Epithelial cell of proximal tubule (primary cell): ENCODE measurements at regions not wholly inside any gene's neighbourhood (a gene's known extent, or its start where the extent isn't known, plus 50 kb on each side); places are given as distances from the start of the nearest gene placed in this dataset.

Source experiments
- DNase-seq: peaks from one replicate; pipeline ENCODE4 v3.0.0-alpha.2; 2011; ENCODE audit warnings: low read depth
- H3K4me3 ChIP-seq: 2 replicates; pipeline ENCODE4 v1.5.1; 2011; ENCODE audit warnings: low read depth, mild to moderate bottlenecking, low read length
- TF ChIP-seq, protein P1 (sequence below): conservative IDR thresholded peaks from 2 replicates; pipeline ENCODE4 v1.5.1; 2012; ENCODE audit warnings: low read depth, mild to moderate bottlenecking, low read length

DNA sequence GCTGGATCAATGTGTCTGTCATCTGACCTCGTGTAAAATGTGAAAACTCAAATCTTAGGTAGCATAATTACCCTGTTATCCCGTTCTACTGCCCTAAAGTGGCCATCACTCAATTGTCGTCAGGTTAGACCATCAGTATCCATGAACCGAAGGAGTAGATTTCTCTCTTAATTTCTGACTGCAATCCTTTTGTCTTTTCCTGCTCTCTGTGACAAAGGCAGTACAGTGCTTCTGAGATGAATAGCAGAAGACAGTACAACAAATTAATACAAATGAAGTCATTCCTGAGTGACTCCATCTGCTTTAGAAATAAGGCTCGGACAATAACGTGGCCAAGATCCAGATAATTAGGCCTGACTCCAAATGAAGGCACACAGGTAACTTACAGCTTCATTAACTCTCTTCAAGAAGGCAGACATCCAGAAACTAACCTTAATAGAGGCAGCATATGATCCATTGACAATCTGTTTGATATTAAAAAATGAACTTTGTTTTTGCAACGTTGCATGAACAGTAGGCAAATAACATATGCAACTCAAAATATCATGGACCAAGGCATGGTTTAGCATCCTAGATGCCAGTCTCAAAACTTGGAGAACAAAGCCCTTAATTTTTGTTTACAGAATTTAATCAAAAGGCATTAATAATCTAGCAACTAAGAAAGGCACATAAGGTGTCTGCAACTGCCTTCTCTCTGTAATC lies 96.7 kb upstream of the CDH20 start:
- no peak overlapping the region for H3K4me3 ChIP-seq
- TF ChIP-seq, protein P1, sequence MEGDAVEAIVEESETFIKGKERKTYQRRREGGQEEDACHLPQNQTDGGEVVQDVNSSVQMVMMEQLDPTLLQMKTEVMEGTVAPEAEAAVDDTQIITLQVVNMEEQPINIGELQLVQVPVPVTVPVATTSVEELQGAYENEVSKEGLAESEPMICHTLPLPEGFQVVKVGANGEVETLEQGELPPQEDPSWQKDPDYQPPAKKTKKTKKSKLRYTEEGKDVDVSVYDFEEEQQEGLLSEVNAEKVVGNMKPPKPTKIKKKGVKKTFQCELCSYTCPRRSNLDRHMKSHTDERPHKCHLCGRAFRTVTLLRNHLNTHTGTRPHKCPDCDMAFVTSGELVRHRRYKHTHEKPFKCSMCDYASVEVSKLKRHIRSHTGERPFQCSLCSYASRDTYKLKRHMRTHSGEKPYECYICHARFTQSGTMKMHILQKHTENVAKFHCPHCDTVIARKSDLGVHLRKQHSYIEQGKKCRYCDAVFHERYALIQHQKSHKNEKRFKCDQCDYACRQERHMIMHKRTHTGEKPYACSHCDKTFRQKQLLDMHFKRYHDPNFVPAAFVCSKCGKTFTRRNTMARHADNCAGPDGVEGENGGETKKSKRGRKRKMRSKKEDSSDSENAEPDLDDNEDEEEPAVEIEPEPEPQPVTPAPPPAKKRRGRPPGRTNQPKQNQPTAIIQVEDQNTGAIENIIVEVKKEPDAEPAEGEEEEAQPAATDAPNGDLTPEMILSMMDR = no peak
- no peak for DNase-seq

DNA sequence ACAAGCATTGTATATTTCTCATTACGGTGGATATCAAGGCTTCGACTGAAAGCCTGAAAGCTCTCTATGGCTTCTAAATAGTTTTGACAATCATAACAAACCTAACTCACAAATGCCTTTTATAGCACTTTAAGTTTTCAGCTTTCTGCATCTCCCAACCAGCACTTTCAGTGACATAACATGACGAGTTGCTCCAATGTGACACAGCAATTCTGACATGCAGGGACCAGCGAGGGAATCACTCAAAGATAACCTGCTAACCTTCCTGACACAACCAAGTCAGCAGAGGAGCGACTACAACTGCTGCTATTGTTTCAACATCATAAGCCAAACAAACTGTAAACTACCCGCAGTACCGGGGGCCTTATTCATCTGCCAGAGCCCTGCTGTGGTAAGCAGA lies 95.7 kb upstream of the CDH20 start:
- H3K4me3 ChIP-seq = no peak overlapping the region
- TF ChIP-seq, protein P1 = no peak
- DNase-seq = no peak

DNA sequence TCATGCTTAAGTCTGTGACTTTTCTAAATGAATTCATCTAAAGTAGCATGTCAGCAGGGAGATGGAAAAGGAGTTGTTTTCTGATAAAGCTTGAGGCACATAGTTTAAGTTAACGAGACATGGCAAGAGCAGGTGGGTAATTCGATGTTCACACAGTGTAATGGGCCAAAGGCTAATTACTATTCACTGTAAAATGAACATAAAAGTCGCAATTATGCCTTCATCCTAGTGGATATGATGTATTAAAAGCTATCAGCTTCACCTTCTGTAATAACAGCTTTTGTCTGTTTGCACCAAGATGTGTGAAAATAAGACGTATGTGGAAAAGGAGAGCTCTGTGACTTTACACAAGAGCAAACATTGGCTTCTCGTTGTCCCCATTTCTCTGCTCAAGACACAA lies 94.2 kb upstream of the CDH20 start:
- DNase-seq = no peak
- H3K4me3 ChIP-seq = no peak overlapping the region
- TF ChIP-seq, protein P1 = no peak

DNA sequence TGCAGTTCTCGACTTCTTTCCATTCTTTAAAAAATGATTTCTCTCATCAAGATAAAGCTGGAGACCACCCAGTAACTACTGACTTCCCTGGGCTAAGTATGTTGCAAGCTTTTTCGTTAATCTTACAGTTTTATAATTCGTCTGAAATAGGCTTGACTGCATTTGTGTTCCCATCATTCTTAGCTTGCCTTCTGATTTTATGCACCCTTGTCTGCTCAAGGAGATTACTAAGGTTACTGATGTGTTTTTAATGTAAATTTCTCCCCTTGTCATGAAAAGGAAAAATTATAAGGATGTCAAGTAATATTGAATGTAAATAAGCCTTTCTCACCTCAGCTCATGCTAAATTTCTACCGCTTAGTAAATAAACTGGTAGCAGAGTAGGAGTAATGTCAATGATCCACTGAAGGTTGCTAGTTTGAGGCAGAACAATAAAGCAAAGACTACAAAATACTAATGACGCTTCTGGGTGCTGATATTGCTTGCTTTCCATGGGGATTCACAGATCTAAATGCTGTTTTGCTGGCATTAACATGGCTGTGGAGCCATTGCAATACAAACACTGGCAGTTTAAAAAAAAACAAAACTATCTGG lies 91.9 kb upstream of the CDH20 start:
- no peak overlapping the region for H3K4me3 ChIP-seq
- TF ChIP-seq, protein P1 = no peak

DNA sequence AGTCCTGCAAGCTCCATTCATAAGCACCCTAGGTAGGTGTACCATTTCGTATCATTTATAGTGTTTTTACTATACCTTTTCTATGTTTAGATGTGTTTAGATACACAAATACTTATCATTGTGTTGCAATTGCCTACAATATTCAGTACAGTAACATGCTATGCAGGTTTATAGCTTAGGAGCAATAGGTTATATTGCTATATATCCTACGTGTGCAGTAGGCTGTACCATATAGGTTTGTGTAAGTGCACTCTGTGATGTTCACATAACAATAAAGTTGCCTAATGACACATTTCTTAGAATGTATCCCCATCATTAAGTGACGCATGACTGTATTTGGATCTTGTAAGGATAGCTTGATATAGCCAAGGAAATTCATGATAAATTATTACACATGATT lies 88.6 kb upstream of the CDH20 start:
- TF ChIP-seq, protein P1 = no peak

More for the DNA sequence above, 91.9 kb upstream of the CDH20 start:
- DNase-seq = no peak

DNA sequence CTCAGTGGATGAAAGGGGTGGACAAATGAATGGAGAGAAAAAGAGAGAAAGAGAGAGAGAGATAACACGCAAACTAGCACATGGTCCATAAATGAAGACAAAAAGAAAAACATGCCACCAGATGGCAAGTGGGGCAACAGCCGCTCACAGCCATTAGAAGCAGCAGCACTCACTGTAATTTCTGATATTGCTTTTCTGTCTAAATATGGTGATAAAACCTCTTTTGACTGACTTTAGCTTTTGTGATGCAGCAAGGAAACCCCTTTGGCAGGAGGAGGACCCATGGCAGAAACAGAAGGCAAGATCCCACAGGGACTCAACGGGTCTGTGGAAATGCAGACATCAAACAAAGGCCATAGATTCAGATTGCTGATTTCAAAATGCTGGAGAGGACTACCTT lies 88.0 kb upstream of the CDH20 start:
- TF ChIP-seq, protein P1 = no peak

More for the DNA sequence above, 88.6 kb upstream of the CDH20 start:
- H3K4me3 ChIP-seq = no peak overlapping the region
- DNase-seq = no peak

DNA sequence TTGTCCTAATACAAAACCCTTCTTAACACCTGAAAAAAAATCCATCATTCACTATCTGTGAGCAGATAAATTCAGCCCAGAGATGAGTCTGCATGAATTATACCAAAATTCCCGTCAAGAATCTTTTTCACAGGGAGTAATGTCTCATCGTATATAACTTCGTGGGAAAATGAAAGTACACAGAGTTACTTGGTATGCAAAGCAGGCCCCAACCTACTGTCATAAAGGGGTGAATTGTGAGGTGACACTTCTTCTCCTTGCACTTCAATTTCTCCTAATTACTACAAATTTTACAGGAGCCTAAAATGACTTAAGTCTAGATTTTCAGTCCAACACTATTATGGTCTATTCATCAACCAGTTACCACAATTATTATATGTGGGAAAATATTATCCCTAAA lies 84.6 kb upstream of the CDH20 start:
- no peak for DNase-seq
- TF ChIP-seq, protein P1 = no peak
- no peak overlapping the region for H3K4me3 ChIP-seq

More for the DNA sequence above, 88.0 kb upstream of the CDH20 start:
- H3K4me3 ChIP-seq = no peak overlapping the region
- DNase-seq = no peak
